Ecto neural progenitor cell (in vitro differentiated cells): ENCODE measurements at regions not wholly inside any gene's neighbourhood (a gene's known extent, or its start where the extent isn't known, plus 50 kb on each side); places are given as distances from the start of the nearest gene placed in this dataset.

ENCODE experiments used
- DNase-seq: peaks from one replicate; pipeline ENCODE4 v3.0.0-alpha.2; 2018; ENCODE audit warnings: low spot score

- no peak for DNase-seq
Observed at GRCh38 chr13:68293631-68294030, 1063.5 kb upstream of the PCDH9 start.

- DNase-seq = no peak
Observed at GRCh38 chr13:68292601-68293000, 1062.5 kb upstream of the PCDH9 start.

GRCh38 chr13:68291595-68291994, 1061.5 kb upstream of the PCDH9 start:
- no peak for DNase-seq

- DNase-seq = no peak
Observed at GRCh38 chr13:68275758-68276157, 1045.6 kb upstream of the PCDH9 start.

- DNase-seq = no peak
Observed at GRCh38 chr13:68272652-68273051, 1042.5 kb upstream of the PCDH9 start.

GRCh38 chr13:68264692-68265091, 1034.6 kb upstream of the PCDH9 start:
- no peak for DNase-seq

GRCh38 chr13:68261105-68261504, 1031.0 kb upstream of the PCDH9 start:
- DNase-seq = no peak

- DNase-seq = no peak
Observed at GRCh38 chr13:68257111-68257842, 1027.1 kb upstream of the PCDH9 start.

- DNase-seq = no peak
Observed at GRCh38 chr13:68254151-68254550, 1024.0 kb upstream of the PCDH9 start.

GRCh38 chr13:68234274-68234673, 1004.1 kb upstream of the PCDH9 start:
- no peak for DNase-seq

- no peak for DNase-seq
Observed at GRCh38 chr13:68232351-68233130, 1002.4 kb upstream of the PCDH9 start.

- no peak for DNase-seq
Observed at GRCh38 chr13:68214691-68215415, 984.7 kb upstream of the PCDH9 start.

- DNase-seq = no peak
Observed at GRCh38 chr13:68199271-68199670, 969.1 kb upstream of the PCDH9 start.

GRCh38 chr13:68190818-68191217, 960.7 kb upstream of the PCDH9 start:
- no peak for DNase-seq

- DNase-seq = no peak
Observed at GRCh38 chr13:68185444-68186141, 955.5 kb upstream of the PCDH9 start.

- no peak for DNase-seq
Observed at GRCh38 chr13:68176475-68176874, 946.3 kb upstream of the PCDH9 start.

GRCh38 chr13:68174893-68175292, 944.8 kb upstream of the PCDH9 start:
- no peak for DNase-seq

- no peak for DNase-seq
Observed at GRCh38 chr13:68173111-68173510, 943.0 kb upstream of the PCDH9 start.

GRCh38 chr13:68170961-68171360, 940.8 kb upstream of the PCDH9 start:
- DNase-seq = no peak

GRCh38 chr13:68168448-68168847, 938.3 kb upstream of the PCDH9 start:
- DNase-seq = no peak

GRCh38 chr13:68160466-68160865, 930.3 kb upstream of the PCDH9 start:
- no peak for DNase-seq

GRCh38 chr13:68152414-68152813, 922.3 kb upstream of the PCDH9 start:
- DNase-seq = no peak
